Karpas-422 (cell line): ENCODE measurements at regions not wholly inside any gene's neighbourhood (a gene's known extent, or its start where the extent isn't known, plus 50 kb on each side); places are given as distances from the start of the nearest gene placed in this dataset.

Experiments
- DNase-seq: peaks from one replicate; pipeline ENCODE4 v3.0.0-alpha.2; 2015
- H2AFZ ChIP-seq: fragments of 200-600 bp; sonication (generic); 2 replicates; pipeline ENCODE4 v1.6.1; 2014; ENCODE audit warnings: antibody characterized with exemption, low read length, mixed read lengths
- H3K27ac ChIP-seq: fragments of 200-600 bp; sonication (generic); 2 replicates; pipeline ENCODE4 v1.5.1; 2014; ENCODE audit warnings: mild to moderate bottlenecking, low read length, moderate library complexity
- H3K27me3 ChIP-seq: fragments of 200-600 bp; sonication (generic); 2 replicates; pipeline ENCODE4 v1.6.1; 2014; ENCODE audit warnings: low read length, mixed read lengths
- H3K36me3 ChIP-seq: fragments of 200-600 bp; sonication (generic); 2 replicates; pipeline ENCODE4 v1.6.1; 2014; ENCODE audit warnings: low read length, mixed read lengths; ENCODE audit not compliant: insufficient read depth
- H3K4me1 ChIP-seq: fragments of 200-600 bp; sonication (generic); 2 replicates; pipeline ENCODE4 v1.6.1; 2014; ENCODE audit warnings: mild to moderate bottlenecking, low read length, mixed read lengths
- H3K4me2 ChIP-seq: fragments of 200-600 bp; sonication (generic); 2 replicates; pipeline ENCODE4 v1.6.1; 2014; ENCODE audit warnings: low read length, low read depth, mild to moderate bottlenecking; ENCODE audit not compliant: poor library complexity, severe bottlenecking
- H3K4me3 ChIP-seq: fragments of 200-600 bp; sonication (generic); 2 replicates; pipeline ENCODE4 v1.5.1; 2014; ENCODE audit warnings: mild to moderate bottlenecking, antibody characterized with exemption, low read length, mixed read lengths
- H3K79me2 ChIP-seq: fragments of 200-600 bp; sonication (generic); 2 replicates; pipeline ENCODE4 v1.6.1; 2014; ENCODE audit warnings: mild to moderate bottlenecking, low read length, mixed read lengths
- H3K9ac ChIP-seq: fragments of 200-600 bp; sonication (generic); 2 replicates; pipeline ENCODE4 v1.6.0; 2014; ENCODE audit warnings: low read length
- H3K9me2 ChIP-seq: fragments of 200-600 bp; sonication (generic), shearing (Covaris generic); replicated peaks from 2 replicates; pipeline ENCODE4 v1.6.0; 2014; ENCODE audit warnings: mild to moderate bottlenecking, low read length, moderate library complexity; ENCODE audit not compliant: insufficient read depth
- H3K9me3 ChIP-seq: fragments of 300-700, 200-600 bp; sonication (generic); 2 replicates; pipeline ENCODE4 v1.6.1; 2014; ENCODE audit warnings: low read length, mixed read lengths
- H4K20me1 ChIP-seq: fragments of 200-600 bp; sonication (generic); 2 replicates; pipeline ENCODE4 v1.6.1; 2014; ENCODE audit warnings: mild to moderate bottlenecking, antibody characterized with exemption, low read length, low read depth; ENCODE audit not compliant: insufficient read depth

- no peaks in the 10 kb centered on the region for H3K27me3 ChIP-seq
- H3K27ac ChIP-seq, result no peak overlapping the region
- H4K20me1 ChIP-seq, result no peaks in the 10 kb centered on the region
- H3K4me1 ChIP-seq, result no peaks in the 10 kb centered on the region
- no peak for DNase-seq
- no peaks in the 10 kb centered on the region for H3K79me2 ChIP-seq
- no peaks in the 10 kb centered on the region for H3K36me3 ChIP-seq
- no peak overlapping the region for H3K4me3 ChIP-seq
- no peaks in the 10 kb centered on the region for H3K9me2 ChIP-seq
- H2AFZ ChIP-seq, result no peak overlapping the region
- H3K9me3 ChIP-seq, result no peaks in the 10 kb centered on the region
- H3K9ac ChIP-seq, result no peak overlapping the region
- H3K4me2 ChIP-seq, result no peak overlapping the region
These were observed 283.7 kb upstream of the BOD1L1 start for GRCh38 chr4:13911256-13911655.

GRCh38 chr4:13912436-13912925 is 285.0 kb upstream of the BOD1L1 start:
- Histone ChIP-seq H3K9me2 (no peaks in the 10 kb centered on the region), H3K4me2 (no peak overlapping the region), H3K27me3 (no peaks in the 10 kb centered on the region), H3K9ac (no peak overlapping the region), H2AFZ (no peak overlapping the region), H3K36me3 (no peaks in the 10 kb centered on the region), H3K4me3 (no peak overlapping the region), H3K27ac (no peak overlapping the region), H3K4me1 (no peaks in the 10 kb centered on the region), H3K79me2 (no peaks in the 10 kb centered on the region), H4K20me1 (no peaks in the 10 kb centered on the region), H3K9me3 (no peaks in the 10 kb centered on the region)
- no peak for DNase-seq

DNA sequence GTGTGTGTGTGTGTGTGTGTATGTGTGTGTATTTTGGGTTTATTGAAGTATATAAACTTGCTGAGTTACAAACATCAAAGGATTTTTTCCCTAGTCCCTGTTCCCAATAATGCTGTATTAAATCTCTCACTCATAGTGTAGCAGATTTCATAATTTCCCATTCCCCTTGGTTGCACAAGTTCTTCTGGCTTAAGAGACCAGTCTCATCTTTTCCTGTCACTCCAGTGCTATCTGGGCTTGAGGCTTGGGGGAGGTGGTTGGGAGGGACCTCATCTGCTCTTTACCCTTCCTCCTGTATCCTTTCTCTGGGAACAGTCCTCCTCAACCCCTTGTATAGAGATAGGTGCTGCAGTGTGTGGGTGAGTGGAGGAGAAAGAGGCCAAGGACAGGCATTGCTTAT is 285.4 kb upstream of the BOD1L1 start:
- H3K27ac ChIP-seq, result no peak overlapping the region
- no peaks in the 10 kb centered on the region for H3K27me3 ChIP-seq
- no peaks in the 10 kb centered on the region for H3K36me3 ChIP-seq
- H2AFZ ChIP-seq, result no peak overlapping the region
- no peak overlapping the region for H3K9ac ChIP-seq
- no peak for DNase-seq
- H3K4me3 ChIP-seq, result no peak overlapping the region
- H4K20me1 ChIP-seq, result no peaks in the 10 kb centered on the region
- H3K79me2 ChIP-seq, result no peaks in the 10 kb centered on the region
- no peaks in the 10 kb centered on the region for H3K9me3 ChIP-seq
- H3K4me1 ChIP-seq, result no peaks in the 10 kb centered on the region
- no peaks in the 10 kb centered on the region for H3K9me2 ChIP-seq
- H3K4me2 ChIP-seq, result no peak overlapping the region

DNA sequence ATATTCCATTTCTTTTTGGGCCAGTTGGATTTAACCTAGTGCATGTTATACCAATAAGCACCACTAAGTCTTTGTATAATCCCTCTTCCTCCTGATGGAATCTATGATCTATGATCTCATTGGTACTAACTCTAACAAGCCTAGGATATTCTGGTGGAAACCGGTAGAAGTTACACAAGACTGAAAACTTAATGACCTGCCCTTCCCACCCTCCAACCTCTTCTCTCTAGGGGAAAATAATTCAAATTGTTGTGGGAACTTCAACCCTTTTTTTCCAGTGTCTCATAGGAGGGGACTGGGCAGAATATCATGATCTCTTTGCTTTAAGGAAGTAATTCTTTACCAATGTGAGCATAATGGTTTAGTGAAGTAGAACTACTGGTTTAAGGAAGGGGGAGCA is 289.5 kb upstream of the BOD1L1 start:
- H3K27ac ChIP-seq, result no peak overlapping the region
- no peaks in the 10 kb centered on the region for H3K27me3 ChIP-seq
- no peak overlapping the region for H3K9ac ChIP-seq
- H3K36me3 ChIP-seq, result no peaks in the 10 kb centered on the region
- H3K9me3 ChIP-seq, result no peaks in the 10 kb centered on the region
- no peak for DNase-seq
- H3K4me2 ChIP-seq, result no peak overlapping the region
- no peak overlapping the region for H2AFZ ChIP-seq
- H3K79me2 ChIP-seq, result no peaks in the 10 kb centered on the region
- no peaks in the 10 kb centered on the region for H3K9me2 ChIP-seq
- H4K20me1 ChIP-seq, result no peaks in the 10 kb centered on the region
- no peaks in the 10 kb centered on the region for H3K4me1 ChIP-seq
- H3K4me3 ChIP-seq, result no peak overlapping the region

GRCh38 chr4:13918110-13918509 is 290.6 kb upstream of the BOD1L1 start:
- H2AFZ ChIP-seq, result no peak overlapping the region
- no peak overlapping the region for H3K4me2 ChIP-seq
- no peaks in the 10 kb centered on the region for H3K36me3 ChIP-seq
- no peaks in the 10 kb centered on the region for H3K9me3 ChIP-seq
- DNase-seq, result no peak
- H3K27me3 ChIP-seq, result no peaks in the 10 kb centered on the region
- H3K4me3 ChIP-seq, result no peak overlapping the region
- no peaks in the 10 kb centered on the region for H3K9me2 ChIP-seq
- H4K20me1 ChIP-seq, result no peaks in the 10 kb centered on the region
- H3K9ac ChIP-seq, result no peak overlapping the region
- no peaks in the 10 kb centered on the region for H3K4me1 ChIP-seq
- H3K27ac ChIP-seq, result no peak overlapping the region
- no peaks in the 10 kb centered on the region for H3K79me2 ChIP-seq

DNA sequence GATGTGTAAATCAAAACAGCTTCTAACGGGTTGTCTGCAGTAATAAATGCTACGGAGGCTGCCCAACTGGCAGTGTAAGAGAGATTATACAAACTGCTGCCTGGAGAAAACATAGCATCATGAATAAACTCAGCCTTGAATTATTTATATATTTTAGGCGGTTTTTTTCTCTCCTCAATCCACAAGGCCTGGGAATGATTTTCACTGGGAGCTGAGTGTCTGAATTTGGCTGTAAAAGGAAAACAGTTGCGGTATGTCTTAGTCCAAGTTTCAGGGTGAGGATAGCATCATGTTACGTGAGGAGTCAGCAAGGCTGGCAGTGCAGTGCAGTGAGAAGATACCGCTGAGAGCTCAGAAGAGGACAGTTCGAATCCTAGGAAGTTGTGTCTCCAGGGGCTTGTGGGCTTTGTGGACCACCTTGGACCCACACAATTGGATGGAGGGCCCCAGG is 291.5 kb upstream of the BOD1L1 start:
- no peaks in the 10 kb centered on the region for H3K4me1 ChIP-seq
- no peak overlapping the region for H3K4me2 ChIP-seq
- DNase-seq, result no peak
- no peaks in the 10 kb centered on the region for H4K20me1 ChIP-seq
- no peaks in the 10 kb centered on the region for H3K79me2 ChIP-seq
- H2AFZ ChIP-seq, result no peak overlapping the region
- no peak overlapping the region for H3K27ac ChIP-seq
- no peaks in the 10 kb centered on the region for H3K36me3 ChIP-seq
- no peak overlapping the region for H3K4me3 ChIP-seq
- H3K9ac ChIP-seq, result no peak overlapping the region
- no peaks in the 10 kb centered on the region for H3K9me3 ChIP-seq
- no peaks in the 10 kb centered on the region for H3K9me2 ChIP-seq
- no peaks in the 10 kb centered on the region for H3K27me3 ChIP-seq

DNA sequence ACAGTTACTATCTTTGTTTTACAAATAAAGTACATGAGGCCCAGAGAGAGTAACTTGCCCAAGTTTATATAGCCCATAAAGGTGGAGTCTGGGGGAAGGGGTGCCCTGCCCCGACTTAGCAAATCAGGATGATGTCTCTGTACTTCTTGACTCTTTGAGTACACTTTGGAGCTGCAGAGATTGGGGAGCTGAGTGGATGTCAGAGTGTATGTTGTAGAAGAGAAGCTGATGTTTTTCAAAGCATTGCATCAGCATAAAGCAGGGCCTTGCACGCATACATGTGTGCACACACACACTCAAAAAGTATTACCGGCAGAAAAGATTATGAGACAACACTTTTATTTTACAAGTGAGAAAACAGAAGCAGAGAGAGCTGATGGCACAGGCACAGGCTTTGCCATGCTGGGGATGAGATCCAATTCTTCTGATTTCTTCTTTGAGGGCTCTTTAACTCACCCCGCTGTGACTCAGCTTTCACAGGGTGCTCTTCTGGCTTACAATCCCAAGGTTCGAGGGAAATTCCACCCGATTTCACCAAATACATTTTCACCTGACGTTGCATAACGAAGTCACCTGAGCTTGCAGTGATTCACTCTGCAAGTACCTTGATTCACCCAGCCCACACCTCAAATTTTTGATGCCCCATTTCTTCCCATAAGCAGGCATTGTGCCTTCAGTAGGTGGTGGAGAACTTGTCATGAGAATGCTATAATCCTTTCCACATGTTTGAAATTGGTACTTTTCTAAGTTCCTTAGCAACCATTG is 292.8 kb upstream of the BOD1L1 start:
- Histone ChIP-seq H3K9me3 (no peaks in the 10 kb centered on the region), H3K36me3 (no peaks in the 10 kb centered on the region), H4K20me1 (no peaks in the 10 kb centered on the region), H2AFZ (no peak overlapping the region), H3K9me2 (no peaks in the 10 kb centered on the region), H3K27me3 (no peaks in the 10 kb centered on the region), H3K27ac (no peak overlapping the region), H3K9ac (no peak overlapping the region), H3K4me1 (no peaks in the 10 kb centered on the region), H3K4me2 (no peak overlapping the region), H3K79me2 (no peaks in the 10 kb centered on the region), H3K4me3 (no peak overlapping the region)
- no peak for DNase-seq

DNA sequence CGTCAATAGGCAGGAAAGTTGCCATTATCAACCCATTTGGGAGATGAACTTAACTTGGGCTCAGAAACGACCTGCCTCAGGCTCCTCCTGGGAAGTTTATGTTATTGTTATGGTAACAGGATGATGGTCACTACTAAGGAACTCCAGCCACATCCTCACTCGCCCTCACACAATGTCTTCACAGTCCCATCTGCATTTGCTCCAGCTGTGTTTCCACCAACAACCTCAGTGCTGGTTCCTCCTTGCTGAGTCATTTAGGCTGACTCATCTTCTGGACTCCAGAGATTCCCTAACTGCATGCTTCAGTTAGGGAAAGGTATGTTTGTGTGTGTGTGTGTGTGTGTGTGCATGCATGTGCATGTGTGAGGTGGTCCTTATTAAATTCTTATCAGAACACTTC is 293.4 kb upstream of the BOD1L1 start:
- Histone ChIP-seq H3K27ac (no peak overlapping the region), H4K20me1 (no peaks in the 10 kb centered on the region), H3K9ac (no peak overlapping the region), H3K9me3 (no peaks in the 10 kb centered on the region), H3K9me2 (no peaks in the 10 kb centered on the region), H3K36me3 (no peaks in the 10 kb centered on the region), H3K4me2 (no peak overlapping the region), H3K4me3 (no peak overlapping the region), H2AFZ (no peak overlapping the region), H3K27me3 (no peaks in the 10 kb centered on the region), H3K79me2 (no peaks in the 10 kb centered on the region), H3K4me1 (no peaks in the 10 kb centered on the region)
- DNase-seq, result no peak
